ENCODE measurements at regions not wholly inside any gene's neighbourhood (a gene's known extent, or its start where the extent isn't known, plus 50 kb on each side); places are given as distances from the start of the nearest gene placed in this dataset.
A peak's percentile ranks its signal among the peaks of the same experiment; 100 is the strongest.

- TF ChIP-seq ATF6 (CRISPR knock-in tag; conservative IDR thresholded peaks at IDR 0.05) (no peak), ZNF136 (CRISPR knock-in tag; IDR thresholded peaks at IDR 0.05; ENCODE audit: low read depth) (no peak), ZNF574 (CRISPR knock-in tag; IDR thresholded peaks at IDR 0.05) (peak; percentile 82), EZH2 (conservative IDR thresholded peaks at IDR 0.05; ENCODE audit: low read depth, low read length) (no peak), RBAK (CRISPR knock-in tag; IDR thresholded peaks at IDR 0.05) (no peak), ZKSCAN1 (IDR thresholded peaks at IDR 0.05; ENCODE audit: low read length) (0 out of 2 replicates have a peak, but pooled peaks have one; percentile 48), MYPOP (CRISPR knock-in tag; IDR thresholded peaks at IDR 0.05) (peak; percentile 56; the same call in 1 of the 2 replicates), HES4 (CRISPR knock-in tag; IDR thresholded peaks at IDR 0.05; ENCODE audit: borderline replicate concordance) (no peak), SP2 (CRISPR knock-in tag; IDR thresholded peaks at IDR 0.05) (no peak), AHR (CRISPR knock-in tag; IDR thresholded peaks at IDR 0.05) (peak; percentile 51; the same call in 1 of the 2 replicates), RFX3 (CRISPR knock-in tag; IDR thresholded peaks at IDR 0.05) (no peak), ATF2 (CRISPR knock-in tag; IDR thresholded peaks at IDR 0.05) (peak; percentile 90), GPBP1L1 (CRISPR knock-in tag; IDR thresholded peaks at IDR 0.05) (no peak), ZFP91 (CRISPR knock-in tag; IDR thresholded peaks at IDR 0.05; ENCODE audit: borderline replicate concordance) (peak; percentile 22; the same call in 1 of the 2 replicates), HNRNPLL (IDR thresholded peaks at IDR 0.05; ENCODE audit: low read depth, low read length, poor library complexity, severe bottlenecking) (no peak), ZFP82 (CRISPR knock-in tag; IDR thresholded peaks at IDR 0.05; ENCODE audit: borderline replicate concordance) (no peak), FIP1L1 (IDR thresholded peaks at IDR 0.05; ENCODE audit: borderline replicate concordance, insufficient read depth, low read depth, low read length) (no peak)
Measured at GRCh38 chr6:95815389-95816056, 200.3 kb upstream of the FUT9 start (continued).

All from HepG2 (cell line).